ENCODE measurements at regions not wholly inside any gene's neighbourhood (a gene's known extent, or its start where the extent isn't known, plus 50 kb on each side); places are given as distances from the start of the nearest gene placed in this dataset.

DNA sequence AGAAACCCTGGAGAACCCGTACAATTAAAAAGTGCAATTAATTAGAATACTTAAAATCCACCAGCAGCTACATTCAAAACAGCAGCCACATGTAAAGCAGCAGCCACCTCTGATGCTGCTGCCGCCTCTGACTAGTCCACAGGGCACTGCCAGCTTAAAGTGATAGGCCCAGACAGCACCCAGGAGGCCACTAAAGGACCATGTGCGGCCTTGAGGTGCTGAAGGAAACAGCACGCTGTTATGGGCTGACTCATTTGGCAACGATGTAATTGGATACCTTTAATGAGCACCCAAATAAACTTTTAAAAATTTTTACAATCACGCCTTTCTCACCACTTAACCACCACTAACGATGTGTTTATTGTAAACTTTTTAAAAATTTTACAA, 209.3 kb upstream of the NCKAP5 start:
- DNase-seq (ENCODE audit: low spot score), result no peak
- ATAC-seq, result no peak
- no peaks in the 10 kb centered on the region for H3K36me3 Mint-ChIP-seq
- no peaks in the 10 kb centered on the region for H3K4me1 Mint-ChIP-seq (ENCODE audit: low read depth in 2 of 2)
- H3K4me3 Mint-ChIP-seq, result no peak overlapping the region
- H3K27me3 Mint-ChIP-seq, result no peaks in the 10 kb centered on the region
- H3K27ac Mint-ChIP-seq, result no peak overlapping the region
- no peaks in the 10 kb centered on the region for H3K9me3 Mint-ChIP-seq

DNA sequence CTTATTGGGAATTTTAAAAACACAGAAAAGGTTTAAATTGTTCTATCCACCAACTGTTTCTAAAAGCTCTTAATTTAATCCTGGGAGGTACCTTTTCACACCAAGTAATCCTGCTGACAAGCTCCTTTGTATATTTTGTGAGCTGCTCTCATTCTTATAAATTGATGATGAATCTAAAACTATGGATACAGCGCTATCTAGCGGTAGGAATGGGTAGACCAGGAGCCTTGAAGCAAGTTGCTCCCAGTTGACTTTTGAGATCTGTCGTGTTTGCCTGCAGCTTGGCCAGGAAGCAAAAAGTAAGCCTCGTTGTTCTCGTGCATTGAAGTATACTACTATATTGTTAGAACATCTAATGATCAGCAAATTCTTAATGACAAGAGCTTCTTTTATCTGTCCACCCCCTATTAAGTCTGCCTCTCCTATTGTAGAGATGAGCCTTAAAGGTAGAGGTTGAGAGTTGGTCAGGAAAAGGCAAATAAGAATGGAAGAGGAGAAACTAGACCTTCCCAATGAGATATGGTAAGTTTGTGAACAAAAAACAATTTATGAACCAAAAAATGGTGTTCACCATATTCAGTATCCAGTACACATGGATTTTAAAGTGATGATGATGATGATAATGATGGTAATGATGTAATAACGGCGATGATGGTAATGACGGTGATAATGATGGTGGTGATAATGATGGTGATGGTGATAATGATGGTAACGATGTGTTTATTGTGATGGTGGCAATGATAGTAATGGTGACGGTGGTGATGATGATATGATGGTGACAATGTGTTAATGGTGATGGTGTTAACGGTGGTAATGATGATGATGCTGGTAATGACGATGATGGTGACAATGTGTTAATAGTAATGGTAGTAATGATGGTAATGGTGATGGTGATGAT, 212.1 kb upstream of the NCKAP5 start:
- no peaks in the 10 kb centered on the region for H3K9me3 Mint-ChIP-seq
- no peak for DNase-seq (ENCODE audit: low spot score)
- no peaks in the 10 kb centered on the region for H3K36me3 Mint-ChIP-seq
- H3K27ac Mint-ChIP-seq, result no peak overlapping the region
- ATAC-seq, result no peak
- no peak overlapping the region for H3K4me3 Mint-ChIP-seq
- no peaks in the 10 kb centered on the region for H3K4me1 Mint-ChIP-seq (ENCODE audit: low read depth in 2 of 2)
- no peaks in the 10 kb centered on the region for H3K27me3 Mint-ChIP-seq

DNA sequence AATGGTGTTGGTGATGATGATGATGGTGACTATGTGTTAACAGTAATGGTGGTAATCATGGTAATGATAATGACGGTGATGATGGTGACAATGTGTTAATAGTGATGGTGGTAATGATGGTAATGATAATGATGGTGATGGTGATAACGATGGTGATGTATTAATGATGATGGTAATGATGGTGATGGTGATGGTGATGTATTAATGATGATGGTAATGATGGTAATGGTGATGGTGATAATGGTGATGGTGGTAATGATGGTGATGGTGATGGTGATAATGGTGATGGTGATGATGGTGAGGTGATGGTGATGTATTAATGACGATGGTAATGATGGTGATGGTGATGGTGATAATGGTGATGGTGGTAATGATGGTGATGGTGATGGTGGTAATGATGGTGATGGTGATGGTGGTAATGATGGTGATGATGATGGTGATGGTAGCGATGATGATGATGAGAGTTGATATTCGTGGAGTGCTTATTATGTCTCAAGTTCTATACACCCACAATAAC, 212.8 kb upstream of the NCKAP5 start:
- Mint-ChIP-seq H3K4me3 (no peak overlapping the region), H3K27ac (no peak overlapping the region), H3K27me3 (no peaks in the 10 kb centered on the region)

DNA sequence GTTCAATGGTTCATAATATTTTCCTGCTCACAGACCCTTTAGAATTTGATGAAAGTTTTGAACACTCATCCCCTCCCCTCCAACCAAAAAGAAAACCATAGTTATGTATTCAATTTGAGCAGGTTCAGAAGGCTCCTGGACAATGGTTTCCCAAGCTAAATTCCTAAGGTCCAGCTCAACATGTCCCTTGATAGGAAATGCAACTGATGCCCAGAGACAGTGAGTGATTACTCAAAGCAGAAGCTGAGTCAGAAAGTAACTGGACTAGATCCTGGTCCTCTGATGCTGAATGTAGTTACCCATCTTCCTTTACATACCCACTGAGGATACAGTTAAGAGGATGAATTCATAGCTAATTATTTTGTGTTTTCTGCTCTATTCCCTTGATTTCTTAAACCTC, 218.9 kb upstream of the NCKAP5 start:
- peaks cover 0 to 7% of the 10 kb centered on the region in 2 donors for H3K27me3 Mint-ChIP-seq
- H3K27ac Mint-ChIP-seq, result no peak overlapping the region
- peaks cover 5% of the 10 kb centered on the region for H3K9me3 Mint-ChIP-seq
- H3K4me1 Mint-ChIP-seq (ENCODE audit: low read depth in 2 of 2), result no peaks in the 10 kb centered on the region
- no peak for DNase-seq (ENCODE audit: low spot score)
- H3K4me3 Mint-ChIP-seq, result no peak overlapping the region
- ATAC-seq, result no peak
- no peaks in the 10 kb centered on the region for H3K36me3 Mint-ChIP-seq

More for the DNA sequence above, 212.8 kb upstream of the NCKAP5 start:
- Mint-ChIP-seq H3K4me1 (ENCODE audit: low read depth in 2 of 2) (no peaks in the 10 kb centered on the region), H3K9me3 (no peaks in the 10 kb centered on the region), H3K36me3 (no peaks in the 10 kb centered on the region)
- ATAC-seq (no peak), DNase-seq (ENCODE audit: low spot score) (no peak)

DNA sequence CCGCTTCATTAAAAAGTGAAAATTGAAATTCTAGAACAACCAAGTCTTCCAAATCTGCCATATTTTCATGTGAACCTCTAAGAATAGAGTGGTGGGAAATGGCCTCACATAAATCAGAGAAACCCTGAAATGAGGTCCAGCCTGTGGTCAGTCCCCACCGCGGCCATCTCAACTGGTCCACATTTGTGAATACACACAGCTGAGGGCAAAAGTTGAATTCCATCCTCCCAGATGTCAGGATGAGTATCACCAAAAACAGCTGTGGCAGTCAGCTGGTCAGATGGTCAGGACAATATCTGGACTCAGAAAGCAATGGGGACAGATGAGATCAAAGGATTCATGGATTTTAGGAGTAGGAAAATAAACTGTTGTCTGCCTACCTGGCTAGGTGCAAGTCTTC, 219.4 kb upstream of the NCKAP5 start:
- Mint-ChIP-seq H3K9me3 (peaks cover 5% of the 10 kb centered on the region), H3K4me1 (ENCODE audit: low read depth in 2 of 2) (no peaks in the 10 kb centered on the region), H3K27ac (no peak overlapping the region), H3K36me3 (no peaks in the 10 kb centered on the region), H3K4me3 (no peak overlapping the region), H3K27me3 (peaks cover 0 to 7% of the 10 kb centered on the region in 2 donors)
- no peak for ATAC-seq
- DNase-seq (ENCODE audit: low spot score), result no peak

DNA sequence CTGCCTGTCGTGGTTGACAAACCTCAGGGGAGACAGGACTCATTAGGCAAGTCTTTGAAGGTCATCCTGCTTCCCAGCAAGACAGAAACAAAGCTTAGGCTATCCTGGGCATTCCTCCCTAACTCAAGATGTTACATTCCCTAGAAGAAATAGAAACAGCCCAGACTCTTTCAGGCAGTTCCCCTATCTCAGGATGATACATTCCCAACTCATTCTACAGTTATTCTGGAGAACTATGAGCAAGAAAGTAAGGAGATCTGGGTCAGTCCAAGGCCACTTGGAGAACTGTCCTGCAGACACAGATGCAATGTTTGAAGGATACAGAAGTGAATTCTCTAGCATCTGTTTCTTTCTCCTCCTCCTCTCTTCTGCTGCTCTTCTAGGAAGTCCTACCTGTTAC, 220.1 kb upstream of the NCKAP5 start:
- no peaks in the 10 kb centered on the region for H3K4me1 Mint-ChIP-seq (ENCODE audit: low read depth in 2 of 2)
- H3K27ac Mint-ChIP-seq, result no peak overlapping the region
- H3K27me3 Mint-ChIP-seq, result peaks cover 0 to 7% of the 10 kb centered on the region in 2 donors
- no peak for ATAC-seq
- H3K9me3 Mint-ChIP-seq, result peaks cover 5% of the 10 kb centered on the region
- no peak overlapping the region for H3K4me3 Mint-ChIP-seq
- H3K36me3 Mint-ChIP-seq, result no peaks in the 10 kb centered on the region
- no peak for DNase-seq (ENCODE audit: low spot score)

DNA sequence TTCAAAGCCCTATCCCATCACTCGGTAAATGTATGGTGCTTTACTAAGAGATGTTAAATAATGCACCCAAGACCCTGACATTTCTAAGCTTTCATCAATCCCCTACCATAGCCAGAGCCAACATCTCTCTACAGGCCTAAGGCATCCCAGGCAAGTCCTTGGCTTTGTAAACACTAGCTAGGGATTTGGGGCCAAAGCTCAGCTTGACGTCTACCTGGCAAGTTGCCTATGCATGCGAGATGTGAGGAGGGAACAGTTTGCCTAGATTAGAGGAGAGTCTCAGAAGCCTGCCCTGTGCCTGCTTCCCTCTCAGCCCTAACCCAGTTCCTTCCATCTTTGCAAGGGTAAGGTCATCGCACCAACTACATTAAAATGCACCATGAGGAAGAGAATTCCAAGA, 221.5 kb upstream of the NCKAP5 start:
- H3K36me3 Mint-ChIP-seq, result no peaks in the 10 kb centered on the region
- H3K9me3 Mint-ChIP-seq, result peaks cover 12% of the 10 kb centered on the region
- ATAC-seq, result no peak
- no peak overlapping the region for H3K4me3 Mint-ChIP-seq
- peaks cover 0 to 7% of the 10 kb centered on the region in 2 donors for H3K27me3 Mint-ChIP-seq
- no peaks in the 10 kb centered on the region for H3K4me1 Mint-ChIP-seq (ENCODE audit: low read depth in 2 of 2)
- H3K27ac Mint-ChIP-seq, result no peak overlapping the region
- no peak for DNase-seq (ENCODE audit: low spot score)

DNA sequence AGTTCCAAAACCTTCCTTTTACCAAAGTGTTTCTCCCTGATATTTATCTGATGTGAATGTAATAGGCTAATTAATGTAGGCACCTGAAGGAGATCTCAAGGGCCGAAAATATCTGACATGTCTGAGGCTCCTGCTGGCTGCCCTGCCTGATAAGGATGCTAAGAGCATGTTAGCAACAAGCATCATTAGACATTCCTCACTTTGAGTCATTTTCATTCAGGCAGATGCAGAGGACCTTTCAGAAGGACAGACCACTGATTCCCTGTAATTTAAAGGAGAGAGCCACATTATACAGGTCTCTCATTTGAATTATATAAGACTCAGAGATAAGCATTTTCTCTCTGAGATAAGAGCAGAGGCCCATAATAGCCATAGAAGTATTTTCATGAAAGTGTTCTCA, 222.4 kb upstream of the NCKAP5 start:
- Mint-ChIP-seq H3K36me3 (no peaks in the 10 kb centered on the region), H3K27ac (no peak overlapping the region), H3K4me1 (ENCODE audit: low read depth in 2 of 2) (no peaks in the 10 kb centered on the region), H3K4me3 (no peak overlapping the region), H3K27me3 (peaks cover 0 to 7% of the 10 kb centered on the region in 2 donors), H3K9me3 (peaks cover 12% of the 10 kb centered on the region)
- no peak for ATAC-seq
- no peak for DNase-seq (ENCODE audit: low spot score)

DNA sequence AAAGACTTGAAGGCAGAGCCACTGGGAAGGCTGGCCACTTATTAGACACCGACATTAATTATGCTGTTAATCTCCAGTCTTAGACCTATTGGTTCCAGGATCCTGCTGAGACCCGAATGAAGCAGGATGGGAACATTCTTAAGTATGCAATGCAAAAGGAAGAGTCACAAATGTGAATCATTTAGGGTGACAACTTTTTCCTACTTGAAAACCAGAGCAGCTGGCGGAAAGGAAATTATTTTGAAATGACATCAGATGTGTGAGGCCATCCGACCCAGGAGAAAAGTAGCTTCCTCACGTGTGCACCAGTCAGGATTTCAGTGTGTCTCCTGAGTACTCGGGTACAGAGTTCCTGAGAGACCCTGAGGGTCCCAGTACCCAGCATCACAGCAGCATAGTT, 222.9 kb upstream of the NCKAP5 start:
- no peak overlapping the region for H3K4me3 Mint-ChIP-seq
- no peak for DNase-seq (ENCODE audit: low spot score)

DNA sequence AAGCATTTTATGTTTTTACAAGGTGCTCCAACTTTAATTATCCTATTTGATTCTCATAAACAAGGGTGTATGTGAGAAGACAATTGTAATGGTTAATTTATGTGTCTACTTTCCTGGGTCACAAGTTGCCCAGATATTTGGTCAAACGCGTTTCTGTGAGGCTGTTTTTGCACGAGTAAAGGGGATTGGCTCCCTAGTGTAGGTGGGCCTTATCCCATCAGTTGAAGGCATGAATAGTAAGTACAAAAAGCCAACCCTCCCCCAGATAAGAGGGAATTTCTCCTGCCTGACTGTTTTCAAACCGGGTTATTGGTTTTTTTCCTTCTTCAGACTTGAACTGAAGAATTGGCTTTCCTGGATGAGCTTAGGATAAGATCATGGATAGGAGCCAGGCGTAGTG, 224.0 kb upstream of the NCKAP5 start:
- H3K9me3 Mint-ChIP-seq, result peaks cover 15% of the 10 kb centered on the region
- no peaks in the 10 kb centered on the region for H3K36me3 Mint-ChIP-seq
- no peak overlapping the region for H3K4me3 Mint-ChIP-seq
- DNase-seq (ENCODE audit: low spot score) (no peak), ATAC-seq (no peak)
- H3K27ac Mint-ChIP-seq, result no peak overlapping the region
- H3K4me1 Mint-ChIP-seq (ENCODE audit: low read depth in 2 of 2), result no peaks in the 10 kb centered on the region
- peaks cover 0 to 7% of the 10 kb centered on the region in 2 donors for H3K27me3 Mint-ChIP-seq

More for the DNA sequence above, 222.9 kb upstream of the NCKAP5 start:
- no peak for ATAC-seq
- Mint-ChIP-seq H3K4me1 (ENCODE audit: low read depth in 2 of 2) (no peaks in the 10 kb centered on the region), H3K9me3 (peaks cover 15% of the 10 kb centered on the region), H3K27ac (no peak overlapping the region), H3K36me3 (no peaks in the 10 kb centered on the region), H3K27me3 (peaks cover 0 to 7% of the 10 kb centered on the region in 2 donors)

DNA sequence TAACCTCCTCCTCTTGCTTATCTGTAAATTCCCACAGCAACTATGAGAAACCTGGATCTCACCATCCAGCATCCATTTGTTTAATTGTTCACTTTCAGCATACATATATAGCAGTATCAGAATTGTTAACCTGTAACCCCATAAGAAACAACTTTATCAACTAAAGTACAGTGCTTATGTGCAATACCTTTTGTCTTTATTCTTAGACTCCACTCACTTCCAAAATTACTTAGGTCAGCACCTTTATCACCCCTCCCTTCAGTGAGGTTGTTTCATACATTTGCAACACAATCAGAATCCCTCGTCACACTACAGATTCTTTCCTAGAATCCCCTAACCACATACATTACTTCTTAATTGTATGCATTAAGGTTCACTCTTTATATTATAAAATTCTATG, 225.9 kb upstream of the NCKAP5 start:
- no peak for ATAC-seq
- no peak overlapping the region for H3K4me3 Mint-ChIP-seq
- DNase-seq (ENCODE audit: low spot score), result no peak
- no peaks in the 10 kb centered on the region for H3K4me1 Mint-ChIP-seq (ENCODE audit: low read depth in 2 of 2)
- H3K27ac Mint-ChIP-seq, result no peak overlapping the region
- peaks cover 15% of the 10 kb centered on the region for H3K9me3 Mint-ChIP-seq
- peaks cover 0 to 7% of the 10 kb centered on the region in 2 donors for H3K27me3 Mint-ChIP-seq
- H3K36me3 Mint-ChIP-seq, result no peaks in the 10 kb centered on the region

DNA sequence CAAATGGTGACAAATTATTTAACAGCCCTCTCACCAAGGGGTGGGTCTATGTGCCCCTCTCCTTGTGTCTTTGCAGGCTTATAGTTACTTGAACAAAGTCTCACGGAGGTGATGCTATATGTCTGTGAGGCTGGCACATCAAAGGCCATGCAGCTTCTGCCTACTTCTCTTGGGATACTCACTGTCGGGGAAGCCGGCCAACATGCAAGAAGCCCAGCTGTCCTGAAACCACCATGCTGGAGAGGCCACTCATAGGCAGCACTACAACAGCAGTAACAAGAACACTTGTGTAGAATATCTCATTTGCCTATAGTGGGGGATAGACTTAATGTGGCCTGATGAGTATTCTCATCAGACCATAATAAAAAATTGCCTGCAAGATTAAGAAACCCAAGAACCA, 233.7 kb upstream of the NCKAP5 start:
- no peaks in the 10 kb centered on the region for H3K4me1 Mint-ChIP-seq (ENCODE audit: low read depth in 2 of 2)
- peaks cover 0 to 2% of the 10 kb centered on the region in 2 donors for H3K27me3 Mint-ChIP-seq
- ATAC-seq (no peak), DNase-seq (ENCODE audit: low spot score) (no peak)
- H3K4me3 Mint-ChIP-seq, result no peak overlapping the region
- H3K36me3 Mint-ChIP-seq, result no peaks in the 10 kb centered on the region
- H3K9me3 Mint-ChIP-seq, result no peaks in the 10 kb centered on the region
- no peak overlapping the region for H3K27ac Mint-ChIP-seq

DNA sequence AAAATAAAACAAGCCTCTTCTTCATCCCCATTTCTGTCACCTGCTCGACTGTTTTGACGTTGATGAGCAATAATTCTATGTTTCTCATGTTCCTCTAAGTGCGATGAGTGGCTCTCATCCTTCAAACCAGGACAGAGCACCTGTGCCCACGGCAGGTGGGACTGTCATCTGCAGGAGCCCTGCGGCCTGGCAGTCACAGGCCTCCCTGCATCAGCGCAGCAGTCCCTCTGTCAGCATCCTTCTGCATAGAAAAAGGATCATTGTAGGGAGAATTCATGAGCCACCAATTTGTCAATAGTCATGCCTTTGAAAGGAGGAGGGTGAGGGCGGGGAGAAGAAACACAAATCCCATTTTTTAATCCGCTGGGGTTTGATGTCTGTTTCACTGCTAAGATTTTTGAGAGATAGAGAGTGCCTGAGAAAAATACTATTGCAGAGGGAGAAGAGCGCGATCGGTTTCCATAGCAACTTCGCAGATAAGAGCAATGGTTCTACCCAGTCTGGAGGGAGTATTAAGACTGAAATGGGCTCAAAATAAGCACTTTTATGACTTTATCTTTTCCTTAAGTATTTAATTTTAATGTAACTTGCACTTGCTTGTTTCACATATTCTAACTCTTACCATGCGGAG, 234.3 kb upstream of the NCKAP5 start:
- H3K4me3 Mint-ChIP-seq, result no peak overlapping the region
- H3K36me3 Mint-ChIP-seq, result no peaks in the 10 kb centered on the region
- DNase-seq (ENCODE audit: low spot score) (no peak), ATAC-seq (no peak)
- no peaks in the 10 kb centered on the region for H3K4me1 Mint-ChIP-seq (ENCODE audit: low read depth in 2 of 2)
- H3K27ac Mint-ChIP-seq, result no peak overlapping the region
- no peaks in the 10 kb centered on the region for H3K9me3 Mint-ChIP-seq
- H3K27me3 Mint-ChIP-seq, result peaks cover 0 to 2% of the 10 kb centered on the region in 2 donors

DNA sequence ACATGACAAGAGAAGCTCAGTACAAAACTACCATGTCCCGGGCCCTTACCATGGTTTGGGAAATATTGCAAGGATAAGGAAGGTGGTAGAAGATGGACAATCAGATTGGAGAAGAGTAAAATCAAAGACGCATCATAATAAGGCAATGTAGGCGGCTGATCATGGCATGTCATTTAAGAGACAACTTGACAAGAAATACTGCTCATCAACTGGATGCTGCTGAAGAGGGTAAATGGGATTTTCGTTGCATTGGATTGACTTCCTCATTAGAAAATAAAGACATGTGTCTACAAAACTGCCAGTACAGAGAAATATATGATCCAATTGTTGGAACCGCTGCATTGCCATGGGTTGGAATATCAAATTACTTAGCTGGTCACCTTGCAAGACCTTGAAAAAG, 238.3 kb upstream of the NCKAP5 start:
- H3K4me1 Mint-ChIP-seq (ENCODE audit: low read depth in 2 of 2), result no peaks in the 10 kb centered on the region
- H3K27me3 Mint-ChIP-seq, result peaks cover 3 to 10% of the 10 kb centered on the region in 2 donors
- DNase-seq (ENCODE audit: low spot score) (no peak), ATAC-seq (no peak)
- peaks cover 20% of the 10 kb centered on the region for H3K9me3 Mint-ChIP-seq
- no peak overlapping the region for H3K27ac Mint-ChIP-seq
- H3K36me3 Mint-ChIP-seq, result peaks cover 17% of the 10 kb centered on the region
- H3K4me3 Mint-ChIP-seq, result no peak overlapping the region
